ENCODE measurements at regions not wholly inside any gene's neighbourhood (a gene's known extent, or its start where the extent isn't known, plus 50 kb on each side); places are given as distances from the start of the nearest gene placed in this dataset.
A peak's percentile ranks its signal among the peaks of the same experiment; 100 is the strongest.
"Not testable (repeated sequence)": the region's sequence is repeated elsewhere in the genome, so short reads cannot be mapped to it uniquely, and the experiment has no call there.

DNA sequence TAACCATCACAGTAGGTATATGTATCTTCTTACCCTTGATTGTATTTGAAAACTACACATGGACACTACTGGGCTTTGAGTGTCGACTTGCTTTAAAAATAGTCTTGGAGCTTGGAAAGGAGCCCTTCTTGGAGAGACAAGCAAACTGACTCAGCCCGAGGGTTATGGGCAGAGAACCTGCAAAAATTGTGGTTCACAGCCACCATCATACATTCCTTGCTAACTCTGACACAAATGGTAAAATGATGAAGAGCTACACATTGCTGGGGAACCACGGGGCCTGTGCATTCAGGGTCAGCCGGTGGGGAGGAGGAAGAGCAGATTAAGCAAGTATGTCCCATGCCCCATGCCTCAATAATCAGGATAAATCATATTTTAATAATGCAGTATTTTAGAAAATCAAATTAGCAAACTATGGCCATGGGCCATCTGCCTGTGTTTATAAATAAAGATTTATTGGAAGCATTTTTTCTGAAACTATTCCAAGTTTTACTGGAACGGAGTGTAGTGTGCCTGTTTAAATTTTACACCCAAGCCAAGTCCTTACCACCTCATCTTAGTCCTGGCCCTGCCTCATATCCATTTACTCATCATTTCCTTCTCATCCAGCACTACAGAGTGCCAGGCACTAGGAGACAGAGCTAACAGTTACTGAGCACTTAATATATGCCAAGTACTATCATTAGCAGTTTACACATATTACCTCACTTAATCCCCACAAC, 195.7 kb downstream of the PALM2AKAP2 start:
- DNase-seq (ENCODE audit: low read depth) = no peak

DNA sequence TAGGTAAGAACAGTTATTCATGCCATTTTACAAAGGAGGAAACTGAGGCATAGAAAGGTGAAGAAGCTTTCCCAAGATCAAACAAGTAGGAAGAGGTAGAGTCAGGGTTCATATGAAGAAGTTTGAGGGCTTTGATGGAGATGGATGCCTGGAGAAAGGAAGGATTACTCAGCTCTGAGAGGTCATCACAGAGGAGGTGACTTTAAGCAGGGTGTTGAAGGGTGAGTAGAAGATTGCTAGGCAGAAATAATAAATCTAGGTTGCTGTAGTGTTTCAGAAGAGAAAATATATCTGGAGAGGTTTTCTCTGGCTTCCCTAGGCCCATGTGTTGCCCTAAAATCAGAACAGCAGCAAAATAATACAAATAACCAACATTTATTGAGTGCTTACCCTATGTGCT, 196.3 kb downstream of the PALM2AKAP2 start:
- DNase-seq (ENCODE audit: low read depth) = no peak

DNA sequence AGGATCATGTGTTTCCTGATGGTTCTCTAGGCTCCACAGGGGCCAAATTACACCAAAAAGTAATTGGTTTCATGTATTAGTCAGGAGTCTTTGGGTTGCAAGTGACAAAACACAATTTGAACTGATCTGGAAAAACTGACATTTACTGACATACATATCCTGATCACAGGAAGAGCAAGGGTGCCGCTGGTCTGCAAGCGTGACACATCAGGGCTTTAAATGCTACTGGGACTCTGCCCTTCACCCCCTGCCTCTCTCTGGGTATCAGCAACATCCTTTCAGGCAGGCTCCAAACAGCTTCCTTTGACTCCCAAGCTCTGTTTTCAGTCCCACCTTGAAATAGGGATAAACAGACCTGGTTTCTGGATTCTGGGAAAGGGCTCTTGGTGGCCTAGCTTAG, 197.5 kb downstream of the PALM2AKAP2 start:
- no peak for DNase-seq (ENCODE audit: low read depth)

DNA sequence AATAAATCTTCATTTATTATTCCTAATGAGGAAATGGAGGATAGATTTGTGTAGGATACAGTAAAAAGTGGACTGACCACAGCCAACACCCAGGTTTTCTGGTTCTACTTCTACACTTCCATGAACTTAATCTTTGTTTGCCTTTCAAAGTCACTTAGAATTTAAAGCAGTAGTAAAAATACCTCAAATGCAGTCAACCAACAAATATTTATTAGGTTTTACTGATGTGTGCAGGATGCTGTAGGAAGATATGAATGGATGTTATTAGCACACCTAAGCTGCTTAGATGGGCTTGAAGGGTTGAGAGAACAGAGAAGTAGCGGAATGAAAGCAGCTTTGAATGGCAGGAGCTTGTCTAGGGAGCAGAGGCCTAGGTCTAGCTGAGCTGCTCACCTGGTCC, 201.1 kb downstream of the PALM2AKAP2 start:
- DNase-seq (ENCODE audit: low read depth) = no peak

DNA sequence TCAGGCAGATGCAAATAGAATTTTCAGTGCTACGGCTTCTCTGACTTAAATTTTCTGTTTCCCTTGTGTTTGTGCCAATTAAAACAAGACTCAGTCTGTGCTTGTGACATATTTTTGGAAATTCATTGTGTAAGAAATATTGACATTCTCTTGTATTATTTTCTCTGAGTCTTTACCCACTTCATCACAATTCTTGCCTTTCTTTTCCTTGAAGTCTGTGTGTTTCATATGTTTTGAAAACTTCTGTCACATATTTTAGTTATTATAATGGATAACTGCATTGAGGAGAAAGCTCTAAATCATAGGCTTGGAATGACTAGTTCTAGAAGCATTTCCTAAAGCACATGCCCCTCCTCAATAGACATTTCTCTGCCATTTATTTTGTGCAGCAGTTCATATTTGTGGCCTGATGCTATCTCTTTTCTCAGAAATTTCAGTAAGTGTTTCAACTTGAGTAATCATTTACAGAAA, 206.6 kb downstream of the PALM2AKAP2 start:
- DNase-seq (ENCODE audit: low read depth) = peak; percentile 62

DNA sequence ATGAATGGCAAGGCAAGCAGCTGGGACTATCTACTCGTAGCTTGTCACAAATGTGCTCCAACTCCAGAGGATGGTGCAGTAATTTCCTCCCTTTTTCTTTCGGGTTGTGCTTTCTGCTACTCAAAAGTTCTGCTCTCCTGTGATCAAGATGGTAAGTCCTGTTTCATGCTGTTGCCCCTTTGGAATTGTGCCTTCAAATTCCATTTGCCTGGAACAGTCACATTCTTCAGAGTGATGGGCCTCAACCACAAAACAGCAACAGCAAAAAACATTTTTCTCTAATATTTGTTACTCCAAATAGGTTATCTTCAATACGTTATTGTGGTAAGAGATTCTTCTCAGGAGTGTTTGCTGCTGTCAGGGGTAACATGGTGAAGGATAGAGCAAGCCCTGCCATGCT, 209.3 kb downstream of the PALM2AKAP2 start:
- no peak for DNase-seq (ENCODE audit: low read depth)

DNA sequence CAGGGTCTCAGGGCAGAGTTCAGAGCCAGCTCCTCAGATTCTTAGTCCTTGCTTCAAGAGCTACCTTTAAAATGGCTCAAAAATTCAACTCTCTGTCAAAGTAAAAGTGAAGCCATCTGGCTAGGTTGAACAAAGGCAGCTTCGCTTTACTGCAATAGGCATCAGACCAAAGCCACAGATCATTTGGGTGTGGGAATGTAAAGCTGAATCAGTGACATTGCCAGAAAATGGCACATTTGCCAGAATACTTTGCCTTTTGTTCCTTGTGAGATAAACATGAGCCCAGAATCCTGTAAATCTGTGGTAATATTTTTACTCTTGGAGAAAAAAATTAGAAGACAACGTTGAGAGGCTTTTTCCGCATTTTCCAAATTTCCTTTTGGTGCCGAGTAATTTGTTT, 210.5 kb downstream of the PALM2AKAP2 start:
- DNase-seq (ENCODE audit: low read depth) = no peak

DNA sequence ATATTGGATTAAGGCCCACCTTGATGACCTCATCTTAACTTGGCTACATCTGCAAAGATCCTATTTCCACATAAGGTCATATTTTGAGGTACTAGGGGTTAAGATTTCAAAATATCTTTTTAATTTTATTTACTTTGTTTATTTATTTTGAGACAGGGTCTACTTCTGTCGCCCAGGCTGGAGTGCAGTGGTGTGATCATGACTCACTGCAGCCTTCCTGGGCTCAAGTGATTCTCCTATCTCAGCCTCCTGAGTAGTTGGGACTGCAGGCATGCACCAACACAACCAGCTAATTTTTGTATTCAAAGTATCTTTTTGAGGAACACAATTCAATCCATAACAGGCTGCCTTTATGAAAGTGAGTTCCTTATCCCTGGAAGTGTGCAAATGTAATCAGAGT, 212.3 kb downstream of the PALM2AKAP2 start:
- DNase-seq (ENCODE audit: low read depth) = no peak

DNA sequence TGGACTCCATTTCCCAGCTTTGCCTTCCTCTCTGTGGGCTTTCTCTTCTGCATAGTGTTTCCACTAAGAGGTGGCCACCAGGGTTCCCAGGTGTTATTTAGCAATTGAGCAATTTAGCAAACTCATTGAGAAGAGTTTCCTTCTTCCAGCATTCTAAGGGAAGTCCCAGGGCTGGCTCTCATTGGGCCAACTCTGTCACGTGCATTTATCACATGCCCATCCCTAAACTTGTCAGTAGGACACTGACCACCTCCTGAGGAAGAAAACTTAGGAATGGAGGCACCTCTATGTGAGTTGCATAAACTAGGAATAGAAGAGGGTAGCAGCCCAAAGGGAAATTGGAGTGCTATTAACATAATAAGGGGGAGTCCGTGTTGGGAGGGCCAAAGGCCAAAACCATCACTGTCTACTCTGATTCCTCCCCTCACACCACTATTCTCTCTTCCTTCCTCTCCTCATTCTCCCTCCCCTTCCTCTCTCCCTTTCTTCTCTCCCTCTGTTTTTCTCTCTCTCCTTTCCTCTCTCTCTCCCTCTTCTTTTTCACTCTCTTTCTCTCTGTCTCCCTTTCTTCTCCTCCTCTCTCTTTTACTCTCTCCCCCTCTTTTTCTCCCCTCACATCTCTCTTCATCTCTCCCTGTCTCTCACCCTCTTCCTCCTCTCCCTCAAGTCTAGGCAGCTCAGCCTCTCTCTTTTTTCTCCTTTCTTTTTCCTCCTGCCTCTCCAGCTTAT, 213.4 kb downstream of the PALM2AKAP2 start:
- no peak for DNase-seq (ENCODE audit: low read depth)

DNA sequence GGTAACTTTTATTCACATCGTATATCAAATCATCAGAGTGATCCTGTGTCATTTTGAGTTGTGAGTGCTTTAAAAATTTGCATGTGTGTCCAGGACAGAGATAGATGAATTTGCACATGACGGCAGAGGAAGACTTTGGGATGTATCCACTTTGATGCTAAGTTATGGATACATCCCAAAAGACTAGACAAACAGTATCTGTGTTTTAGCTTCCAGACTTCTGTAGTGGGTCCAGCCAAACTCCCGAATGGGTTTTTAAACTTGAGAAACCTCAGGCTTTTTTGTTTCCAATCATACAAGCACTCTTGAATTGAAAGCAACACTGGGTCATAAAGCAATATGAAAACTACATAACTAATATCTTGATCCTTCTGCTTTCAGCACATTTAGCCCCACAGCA, 213.8 kb downstream of the C9orf152 start:
- no peak for DNase-seq (ENCODE audit: low read depth)

DNA sequence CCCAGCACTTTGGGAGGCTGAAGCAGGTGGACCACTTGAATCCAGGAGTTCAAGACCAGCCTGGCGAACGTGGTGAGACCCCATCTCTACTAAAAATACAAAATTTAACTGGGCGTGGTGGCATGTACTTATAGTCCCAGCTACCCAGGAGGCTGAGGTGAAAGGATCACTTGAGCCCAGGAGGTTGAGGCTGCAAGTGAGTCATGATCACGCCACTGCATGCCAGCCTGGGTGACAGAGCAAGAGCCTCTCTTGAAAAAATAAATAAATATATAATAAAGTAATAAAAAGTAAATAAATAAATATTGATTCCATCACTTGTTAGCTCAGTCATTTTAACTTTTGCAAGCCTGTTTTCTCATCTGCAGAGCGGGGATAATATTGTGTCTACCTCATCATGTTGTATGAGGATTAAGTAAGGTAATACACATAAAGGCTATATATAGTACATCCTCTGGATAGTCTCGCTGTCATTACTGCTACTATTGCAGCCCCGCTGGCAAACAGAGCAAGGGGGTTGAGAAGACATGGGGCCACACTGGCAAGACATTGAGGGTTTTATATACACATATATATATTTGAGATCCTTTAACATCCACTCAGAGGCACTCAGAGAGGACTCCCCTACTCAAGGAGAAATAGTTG, 210.9 kb downstream of the C9orf152 start:
- peak; percentile 59 for DNase-seq (ENCODE audit: low read depth)

DNA sequence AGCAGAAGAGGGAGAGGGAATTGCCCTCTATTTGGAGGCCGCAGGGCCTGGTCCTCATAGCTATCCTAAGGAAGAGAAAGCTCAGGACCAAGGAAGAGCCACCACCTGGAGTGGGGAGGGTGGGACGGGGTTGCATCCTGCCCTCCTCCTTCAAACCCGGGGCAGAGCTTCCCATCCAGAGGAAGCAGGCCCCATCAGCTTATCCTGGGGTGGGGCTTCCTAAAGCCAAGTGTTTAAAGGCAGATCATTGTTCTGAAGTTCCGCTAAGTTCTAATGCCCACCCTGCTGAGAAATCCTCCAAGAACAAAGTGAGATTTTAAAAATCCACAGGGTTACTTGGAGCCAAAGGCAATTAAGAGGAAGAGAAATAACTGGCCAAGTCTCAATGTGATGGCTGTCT, 210.3 kb downstream of the C9orf152 start:
- DNase-seq (ENCODE audit: low read depth) = no peak

DNA sequence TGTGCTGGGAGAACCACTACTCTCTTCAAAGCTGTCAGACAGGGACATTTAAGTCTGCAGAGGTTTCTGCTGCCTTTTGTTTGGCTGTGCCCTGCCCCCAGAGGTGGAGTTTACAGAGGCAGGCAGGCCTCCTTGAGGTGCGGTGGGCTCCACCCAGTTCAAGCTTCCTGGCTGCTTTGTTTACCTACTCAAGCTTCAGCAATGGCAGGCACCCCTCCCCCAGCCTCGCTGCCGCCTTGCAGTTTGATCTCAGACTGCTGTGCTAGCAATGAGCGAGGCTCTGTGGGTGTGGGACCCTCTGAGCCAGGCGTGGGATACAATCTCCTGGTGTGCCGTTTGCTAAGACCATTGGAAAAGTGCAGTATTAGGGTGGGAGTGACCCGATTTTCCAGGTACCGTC, 202.4 kb downstream of the C9orf152 start:
- not testable (repeated sequence) for DNase-seq (ENCODE audit: low read depth)

DNA sequence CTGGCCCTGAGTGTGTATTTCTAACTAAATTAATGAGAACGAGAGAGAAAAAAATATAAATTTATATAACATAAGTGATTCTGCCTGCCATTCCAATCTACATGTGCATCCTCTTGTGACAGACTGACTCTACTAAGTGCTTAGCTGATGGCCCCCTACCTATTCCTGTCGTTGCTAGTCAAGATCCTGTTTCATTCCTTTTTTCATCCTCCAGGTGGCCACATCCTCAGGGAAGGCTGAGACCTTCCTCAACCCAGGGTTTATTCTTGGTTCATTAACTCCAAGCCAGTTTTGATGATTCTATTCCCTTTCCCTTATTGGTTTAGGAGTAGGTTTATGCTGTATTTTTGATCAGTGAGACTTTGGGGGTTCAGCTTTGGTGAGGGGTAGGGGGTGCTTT, 201.3 kb downstream of the C9orf152 start:
- DNase-seq (ENCODE audit: low read depth) = no peak

DNA sequence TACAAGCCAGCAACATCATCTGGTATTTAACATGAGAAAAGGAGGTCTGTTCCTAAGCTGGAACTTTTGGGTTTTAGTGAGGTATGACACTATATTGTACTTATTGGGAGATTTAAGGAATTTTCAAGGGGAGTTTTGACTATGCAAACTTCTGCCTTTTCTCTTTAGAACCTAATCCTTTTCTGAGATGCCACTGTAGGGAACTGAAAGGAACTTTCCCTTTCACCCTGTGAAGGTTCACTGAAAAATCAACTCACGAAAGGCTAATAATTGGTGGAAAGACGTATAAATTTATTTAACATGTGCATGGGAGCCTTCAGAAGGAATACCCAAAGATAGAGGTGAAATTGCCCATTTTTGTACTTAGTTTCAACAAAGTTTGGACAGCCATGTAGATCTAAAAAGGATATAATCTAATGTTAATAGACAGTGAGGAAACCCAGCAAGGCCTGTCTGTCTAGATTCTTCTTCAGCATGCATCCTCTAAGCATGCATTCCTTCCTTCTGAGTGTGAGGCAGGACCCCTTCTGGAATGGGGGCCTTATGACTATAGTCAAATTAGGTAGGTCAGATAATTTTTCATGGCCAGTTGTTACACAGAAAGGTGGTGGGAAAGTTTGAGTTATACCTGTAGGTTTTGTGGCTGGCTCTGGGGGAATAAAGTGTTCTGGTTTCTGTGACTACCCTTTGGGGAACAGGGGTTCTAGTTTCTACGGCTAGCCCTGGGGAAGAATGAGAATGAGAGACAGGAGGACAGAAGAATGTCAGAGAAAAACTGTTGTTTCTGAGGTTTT, 200.3 kb downstream of the C9orf152 start:
- DNase-seq (ENCODE audit: low read depth) = no peak

DNA sequence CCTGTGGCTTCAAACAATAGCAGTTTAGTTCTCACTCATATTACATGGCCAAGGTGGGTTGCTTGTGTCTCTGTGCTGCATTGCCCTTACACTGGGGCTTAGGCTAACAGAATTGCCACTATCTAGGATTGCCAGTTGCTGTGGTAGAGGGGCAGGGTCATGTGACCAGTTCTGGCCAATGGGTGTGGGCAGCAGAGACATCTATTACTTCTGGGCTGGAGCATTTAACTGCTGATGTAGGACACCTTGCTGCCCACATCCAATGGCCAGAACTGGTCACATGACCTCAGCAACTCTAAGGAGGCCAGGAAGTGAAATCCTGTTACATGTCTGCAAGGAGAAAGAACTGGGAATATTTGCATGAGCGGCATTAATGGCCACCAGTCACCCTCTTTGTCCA, 199.3 kb downstream of the C9orf152 start:
- DNase-seq (ENCODE audit: low read depth) = no peak

DNA sequence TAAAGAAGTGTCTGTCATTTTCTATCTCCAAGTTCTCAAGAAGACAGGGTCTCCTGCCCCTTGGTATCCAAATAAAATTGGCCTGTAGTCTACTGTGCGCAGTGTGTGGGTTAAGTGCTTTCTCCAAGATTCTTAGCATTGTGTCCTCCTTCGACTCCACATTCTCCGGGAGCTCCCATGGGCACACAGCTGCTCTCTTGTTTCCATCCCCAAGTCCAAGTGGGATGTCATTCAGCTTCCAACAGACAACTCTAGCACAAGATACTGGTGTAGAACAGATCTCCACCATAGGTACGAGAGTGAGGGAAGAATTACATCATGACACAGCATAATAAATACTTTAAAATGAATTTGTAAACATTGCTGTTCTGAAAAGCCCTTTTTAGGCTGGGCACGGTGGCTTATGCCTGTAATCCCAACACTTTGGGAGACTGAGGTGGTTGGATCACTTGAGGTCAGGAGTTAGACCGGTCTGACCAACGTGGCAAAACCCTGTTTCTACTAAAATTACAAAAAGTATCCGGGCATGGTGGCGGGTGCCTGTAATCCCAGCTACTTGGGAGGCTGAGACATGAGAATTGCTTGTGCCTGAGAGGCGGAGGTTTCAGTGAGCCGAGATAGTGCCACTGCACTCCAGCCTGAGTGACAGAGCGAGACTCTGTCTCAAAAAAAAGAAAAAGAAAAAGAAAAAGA, 196.2 kb downstream of the C9orf152 start:
- no peak for DNase-seq (ENCODE audit: low read depth)

DNA sequence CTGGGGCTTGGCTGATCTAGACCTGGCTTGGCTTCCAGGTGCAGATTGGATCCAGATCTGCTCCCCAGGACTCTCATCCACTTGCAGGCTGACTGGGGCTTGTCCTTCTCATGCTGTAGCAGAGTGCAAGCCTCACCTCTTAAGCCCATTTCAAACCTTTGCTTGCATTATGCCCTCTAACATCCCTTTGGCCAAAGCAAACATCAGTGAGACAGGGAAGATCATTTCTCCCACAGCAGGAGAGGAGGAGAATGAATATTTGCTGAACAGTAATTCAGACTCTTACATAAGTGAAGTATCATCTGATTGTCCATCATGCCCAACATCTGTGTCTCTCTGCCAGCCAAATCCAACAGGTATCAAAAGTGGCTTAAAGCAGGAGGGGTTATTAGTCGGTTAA, 194.9 kb downstream of the C9orf152 start:
- DNase-seq (ENCODE audit: low read depth) = no peak

DNA sequence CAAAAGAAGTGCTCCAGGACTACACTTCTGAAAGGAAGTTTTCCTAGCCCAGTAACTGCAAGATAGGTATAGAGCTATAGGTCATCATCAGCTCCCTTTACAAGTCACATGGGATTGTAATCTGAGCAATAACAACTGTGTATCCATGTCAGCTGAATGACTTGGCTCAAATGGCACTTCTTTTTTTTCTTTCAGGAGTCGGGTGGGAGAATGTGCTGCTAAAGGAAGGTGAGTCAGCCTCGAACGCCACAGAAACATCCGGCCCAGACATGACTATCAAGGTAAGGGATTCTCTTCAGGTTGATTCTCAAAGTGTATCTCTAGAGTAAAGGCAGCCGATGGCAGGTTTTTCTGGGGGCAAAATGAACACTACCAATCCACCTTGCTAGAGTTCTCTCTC, 192.2 kb downstream of the C9orf152 start:
- DNase-seq (ENCODE audit: low read depth) = peak; percentile 91

DNA sequence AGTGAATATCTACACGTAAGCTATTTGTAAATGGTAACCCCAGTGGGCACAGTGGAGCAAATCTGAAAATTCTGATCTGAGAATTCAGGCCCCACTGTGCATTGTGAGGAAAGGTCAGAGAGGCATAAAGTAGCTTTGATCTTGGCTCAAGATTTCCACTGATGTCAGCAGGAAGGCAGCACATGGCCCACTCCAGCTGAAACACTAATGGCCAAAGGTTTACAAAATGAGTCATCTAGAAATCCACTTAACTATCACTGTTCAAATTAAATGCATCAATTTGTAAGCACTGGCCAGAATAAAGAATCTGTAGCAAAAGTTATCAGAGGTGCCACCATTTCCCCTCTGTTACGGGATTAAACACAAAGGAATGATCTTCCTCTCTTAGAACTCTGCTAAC, 191.6 kb downstream of the C9orf152 start:
- peak; percentile 82 for DNase-seq (ENCODE audit: low read depth)

DNA sequence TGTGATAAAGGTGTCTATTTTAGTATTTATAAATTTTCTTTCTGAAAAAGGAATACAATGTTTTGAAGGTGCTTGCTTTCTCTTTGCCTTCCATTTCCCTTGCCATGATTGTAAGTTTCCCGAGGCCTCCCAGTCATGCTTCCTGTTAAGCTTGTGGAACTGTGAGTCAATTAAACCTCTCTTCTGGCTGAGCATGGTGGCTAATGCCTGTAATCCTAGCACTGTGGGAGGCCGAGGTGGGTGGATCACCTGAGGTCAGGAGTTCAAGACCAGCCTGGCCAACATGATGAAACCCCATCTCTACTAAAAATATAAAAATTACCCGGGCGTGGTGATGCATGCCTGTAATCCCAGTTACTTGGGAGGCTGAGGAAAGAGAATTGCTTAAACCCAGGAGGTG, 187.7 kb downstream of the C9orf152 start:
- DNase-seq (ENCODE audit: low read depth) = peak; percentile 57

DNA sequence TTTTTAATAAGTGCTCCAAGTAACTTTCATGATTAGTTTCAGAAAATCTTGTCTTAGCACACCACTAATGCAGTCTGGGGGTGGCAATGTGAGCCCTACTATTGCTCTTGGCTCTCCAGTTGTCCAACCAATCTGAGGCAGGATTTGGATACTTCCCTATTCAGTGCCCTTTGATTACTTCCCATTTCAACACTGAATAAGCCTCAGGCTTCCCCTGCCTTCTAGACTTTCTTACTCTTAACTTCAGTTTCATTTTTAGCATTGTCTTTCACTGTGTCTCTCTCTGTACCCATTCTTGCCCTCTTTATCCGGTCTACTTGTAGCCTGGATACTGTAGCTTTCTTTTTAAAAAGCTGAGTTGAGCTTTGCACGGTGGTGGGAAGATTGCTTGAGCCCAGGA, 186.1 kb downstream of the C9orf152 start:
- no peak for DNase-seq (ENCODE audit: low read depth)
